Epidermal melanocyte (primary cell): ENCODE measurements at regions not wholly inside any gene's neighbourhood (a gene's known extent, or its start where the extent isn't known, plus 50 kb on each side); places are given as distances from the start of the nearest gene placed in this dataset.

ENCODE experiments used
- DNase-seq: peaks from one replicate; pipeline ENCODE4 v3.0.0; 2011; ENCODE audit warnings: low spot score; ENCODE audit not compliant: insufficient read length

DNA sequence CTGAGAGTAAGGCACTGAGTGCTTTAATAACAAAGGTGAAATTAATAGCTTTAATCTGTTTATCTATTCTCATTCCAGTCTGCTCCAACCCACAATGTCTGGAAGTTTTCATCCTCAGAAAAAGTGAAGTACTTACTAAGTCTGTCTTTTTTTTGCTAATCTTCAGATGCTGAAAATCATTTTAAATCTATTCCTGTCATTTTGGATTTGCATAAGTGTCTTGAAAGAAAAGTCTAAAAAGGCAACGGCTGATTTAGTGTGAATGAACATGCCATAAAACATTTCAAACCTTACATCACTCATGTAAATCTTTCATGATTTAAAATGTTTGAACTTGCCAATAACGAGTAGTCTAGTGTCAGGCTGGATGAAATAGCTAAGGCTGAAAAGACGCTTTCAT, 685.6 kb downstream of the RPS29 start:
- no peak for DNase-seq

- DNase-seq: no peak
Observed at GRCh38 chr14:48890333-48890732, 695.8 kb downstream of the RPS29 start.

DNA sequence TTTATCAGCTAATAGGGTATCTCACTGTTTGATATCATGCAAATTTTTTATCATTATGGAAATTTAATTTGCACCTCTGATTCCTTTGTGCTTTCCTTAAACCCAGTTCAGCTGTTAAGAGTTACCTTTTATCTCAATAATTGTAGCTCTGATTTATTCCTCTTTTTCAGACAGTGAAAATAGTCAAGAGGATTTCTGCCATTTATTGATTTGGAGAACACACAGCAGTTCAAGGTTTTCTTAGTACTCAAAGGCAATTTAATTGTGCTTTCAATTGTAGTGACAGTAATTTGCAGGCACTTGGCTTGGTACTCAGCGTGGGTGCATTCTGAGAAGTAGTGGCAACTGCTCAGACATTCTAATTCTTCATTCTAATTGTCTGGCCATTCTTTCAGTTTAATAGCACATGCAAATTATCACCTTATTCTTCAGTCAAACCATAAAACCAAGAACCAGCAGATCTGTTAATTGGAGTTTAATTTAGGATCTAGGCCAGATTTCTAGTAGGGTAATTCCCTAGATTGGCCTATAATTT, 709.3 kb downstream of the RPS29 start:
- DNase-seq: no peak

- no peak for DNase-seq
Observed at GRCh38 chr14:48874711-48875110, 711.5 kb downstream of the RPS29 start.

- no peak for DNase-seq
Observed at GRCh38 chr14:48857366-48857765, 728.8 kb downstream of the RPS29 start.

- no peak for DNase-seq
Observed at GRCh38 chr14:48853159-48853558, 733.0 kb downstream of the RPS29 start.

GRCh38 chr14:48849741-48850322, 736.3 kb downstream of the RPS29 start:
- DNase-seq: no peak

DNA sequence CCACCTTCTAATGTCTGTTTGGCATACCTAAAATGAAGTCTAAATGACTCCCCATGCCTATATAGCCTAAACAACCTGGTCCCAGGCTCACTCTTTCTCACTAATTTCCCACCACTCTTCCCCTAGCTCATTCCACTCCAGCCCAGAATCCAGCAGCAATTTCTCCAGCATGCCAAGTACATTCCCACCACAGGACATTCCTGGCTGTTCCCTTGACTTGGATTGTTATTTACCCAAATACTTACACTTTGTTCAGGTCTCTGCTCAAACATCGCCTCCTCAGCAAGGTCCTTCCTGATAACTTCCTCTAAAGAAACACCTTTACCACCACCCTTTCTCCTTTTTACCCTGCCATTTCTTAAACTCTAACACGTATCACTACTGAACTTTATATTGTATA, 743.4 kb downstream of the RPS29 start:
- DNase-seq: no peak

DNA sequence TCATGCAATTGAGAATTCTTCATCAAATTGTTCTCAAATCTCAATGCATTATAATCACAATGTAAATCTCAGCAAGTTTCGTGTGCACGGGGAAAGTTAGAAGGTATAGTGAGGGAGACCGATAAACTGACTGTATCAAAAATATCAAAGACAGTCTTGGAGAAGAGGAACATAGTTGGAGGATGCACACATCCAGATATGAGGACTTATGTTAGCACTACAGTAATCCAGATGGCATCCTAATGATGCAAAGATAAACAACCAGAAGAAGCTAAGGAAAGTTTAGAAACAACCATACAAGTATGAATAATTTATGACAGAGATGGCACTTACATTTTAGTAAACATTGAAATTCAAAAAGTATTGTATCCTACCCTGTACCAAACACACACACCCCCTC, 760.1 kb downstream of the RPS29 start:
- no peak for DNase-seq

GRCh38 chr14:48814562-48814961, 771.6 kb downstream of the RPS29 start:
- DNase-seq: no peak

- DNase-seq: no peak
Observed at GRCh38 chr14:48805315-48805714, 780.9 kb downstream of the RPS29 start.

GRCh38 chr14:48792376-48793024, 793.7 kb downstream of the RPS29 start:
- DNase-seq: no peak

GRCh38 chr14:48788771-48789170, 797.4 kb downstream of the RPS29 start:
- no peak for DNase-seq

DNA sequence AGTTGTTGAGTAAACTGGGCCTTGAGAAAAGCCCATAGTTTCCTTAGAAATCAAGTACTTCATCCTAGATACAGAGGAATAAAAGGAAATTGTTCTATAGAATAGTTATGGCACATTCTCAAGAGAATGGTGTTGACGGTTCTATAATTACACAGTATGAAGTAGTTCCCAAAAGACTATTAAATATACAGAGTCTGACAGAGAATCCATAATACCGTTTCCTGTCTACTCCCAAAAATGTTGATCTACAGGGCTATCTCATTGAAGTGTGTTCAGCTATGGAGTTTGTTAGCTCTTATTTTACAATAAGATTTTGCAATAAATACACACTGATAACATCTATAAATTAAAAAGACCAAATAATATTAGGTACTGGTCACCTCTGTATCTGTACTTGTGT, 799.7 kb downstream of the RPS29 start:
- no peak for DNase-seq

- no peak for DNase-seq
Observed at GRCh38 chr14:48771717-48772116, 814.5 kb downstream of the RPS29 start.

GRCh38 chr14:48751293-48751692, 834.9 kb downstream of the RPS29 start:
- no peak for DNase-seq

DNA sequence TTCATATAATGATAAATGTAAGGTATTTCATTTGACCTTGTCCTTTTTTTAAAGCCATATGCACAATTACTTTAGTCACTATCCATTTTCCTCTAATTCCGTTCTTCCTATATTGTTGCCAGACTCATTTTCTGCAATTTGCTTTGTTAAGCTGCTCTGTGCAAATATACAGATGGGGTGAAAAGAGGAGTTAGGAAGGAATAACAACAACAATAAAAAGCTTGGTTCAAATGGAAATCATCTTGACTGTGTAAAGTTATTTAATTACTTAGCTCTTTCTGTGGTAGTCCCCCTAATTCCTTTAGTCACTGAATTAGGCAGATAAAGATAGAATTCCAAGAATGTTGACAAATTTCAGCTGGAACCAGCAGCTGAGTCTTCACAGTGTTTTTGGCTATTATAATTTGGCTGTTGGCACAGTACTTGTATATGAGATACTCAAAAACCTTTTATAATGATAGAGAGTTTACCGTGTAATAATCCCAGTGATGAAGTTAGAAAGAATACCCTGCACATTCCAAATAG, 838.0 kb downstream of the RPS29 start:
- DNase-seq: no peak

- DNase-seq: no peak
Observed at GRCh38 chr14:48747561-48748089, 838.6 kb downstream of the RPS29 start.

- no peak for DNase-seq
Observed at GRCh38 chr14:48744202-48744601, 842.0 kb downstream of the RPS29 start.

GRCh38 chr14:48738186-48738925, 847.8 kb downstream of the RPS29 start:
- no peak for DNase-seq

DNA sequence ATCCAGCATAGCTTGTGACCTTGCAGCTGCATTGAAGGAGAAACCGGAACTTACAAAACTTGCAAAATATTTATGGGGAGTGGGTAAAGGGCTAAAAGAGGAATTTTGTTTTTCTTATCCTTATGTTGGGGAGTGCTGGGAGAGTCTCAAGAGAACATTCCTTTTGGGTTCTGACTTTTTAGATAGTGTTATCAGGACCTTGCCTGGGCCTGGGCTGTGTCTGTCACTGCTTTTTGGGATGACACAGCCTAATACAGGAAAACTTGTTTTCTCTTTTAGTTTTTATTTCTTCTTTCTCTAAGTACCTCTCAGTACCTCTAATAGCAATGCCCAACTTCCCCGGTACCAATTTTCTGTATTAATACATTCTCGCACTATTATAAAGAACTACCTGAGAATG, 850.6 kb downstream of the RPS29 start:
- no peak for DNase-seq

DNA sequence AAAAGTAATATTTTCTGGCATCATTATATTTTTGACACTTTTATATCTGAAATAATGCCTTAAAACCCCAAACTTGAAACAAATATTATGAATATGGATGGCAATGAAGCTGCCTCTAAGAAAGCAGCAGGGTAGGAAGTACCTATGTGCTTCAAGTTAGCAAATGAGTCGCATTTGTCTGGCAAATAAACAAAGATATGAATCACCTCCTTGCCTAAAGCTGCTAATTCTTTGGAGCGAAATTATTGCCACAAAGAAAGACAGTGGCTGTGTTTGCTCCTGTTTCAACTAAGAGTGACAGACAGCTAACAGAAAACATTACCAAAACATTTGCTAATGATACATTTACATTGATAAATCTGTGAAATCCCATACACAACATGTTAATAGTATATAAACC, 854.9 kb downstream of the RPS29 start:
- no peak for DNase-seq
